Neural cell (in vitro differentiated cells): ENCODE measurements at regions not wholly inside any gene's neighbourhood (a gene's known extent, or its start where the extent isn't known, plus 50 kb on each side); places are given as distances from the start of the nearest gene placed in this dataset.

Experiments
- H2AFZ ChIP-seq: fragments of 200-600, 300-800 bp; sonication (generic), shearing (Covaris generic); 2 replicates; pipeline ENCODE4 v1.6.0; 2014; ENCODE audit warnings: low read depth, mild to moderate bottlenecking, antibody characterized with exemption, low read length, moderate library complexity
- H3F3A ChIP-seq: fragments of 200-600 bp; shearing (Covaris generic); 2 replicates; pipeline ENCODE4 v1.6.1; 2016; ENCODE audit warnings: mild to moderate bottlenecking, moderate library complexity, mixed read lengths, antibody characterized with exemption, low read length; ENCODE audit not compliant: insufficient read depth, poor library complexity, severe bottlenecking
- H3K27ac ChIP-seq: fragments of 200-600, 300-800 bp; sonication (generic), shearing (Covaris generic); 2 replicates; pipeline ENCODE4 v1.5.1; 2014; ENCODE audit warnings: mild to moderate bottlenecking, low read length, moderate library complexity
- H3K27me3 ChIP-seq: fragments of 300-800, 200-600 bp; sonication (generic), shearing (Covaris generic); 2 replicates; pipeline ENCODE4 v1.6.0; 2014; ENCODE audit warnings: mild to moderate bottlenecking, low read depth, low read length, moderate library complexity; ENCODE audit not compliant: insufficient read depth
- H3K36me3 ChIP-seq: fragments of 300-800, 200-600 bp; sonication (generic), shearing (Covaris generic); 2 replicates; pipeline ENCODE4 v1.5.1; 2014; ENCODE audit warnings: mild to moderate bottlenecking, antibody characterized with exemption, low read length, moderate library complexity; ENCODE audit not compliant: insufficient read depth
- H3K4me2 ChIP-seq: fragments of 300-800, 200-600 bp; sonication (generic), shearing (Covaris generic); 2 replicates; pipeline ENCODE4 v1.6.0; 2014; ENCODE audit warnings: mild to moderate bottlenecking, low read length
- H3K4me3 ChIP-seq: fragments of 300-800, 200-600 bp; sonication (generic), shearing (Covaris generic); 2 replicates; pipeline ENCODE4 v1.5.1; 2014; ENCODE audit warnings: mild to moderate bottlenecking, low read length, moderate library complexity
- H3K79me2 ChIP-seq: fragments of 200-600 bp; shearing (Covaris generic); replicated peaks from 2 replicates; pipeline ENCODE4 v1.6.0; 2014; ENCODE audit warnings: mild to moderate bottlenecking, low read length, moderate library complexity; ENCODE audit not compliant: insufficient read depth
- H3K9ac ChIP-seq: fragments of 300-800, 200-600 bp; sonication (generic), shearing (Covaris generic); 2 replicates; pipeline ENCODE4 v1.6.1; 2016; ENCODE audit warnings: mild to moderate bottlenecking, low read length, mixed read lengths
- H3K9me2 ChIP-seq: fragments of 200-600 bp; shearing (Covaris generic); 2 replicates; pipeline ENCODE4 v1.6.1; 2016; ENCODE audit warnings: mild to moderate bottlenecking, low read length, mixed read lengths; ENCODE audit not compliant: insufficient read depth
- H3K9me3 ChIP-seq: fragments of 200-600, 300-800 bp; sonication (generic), shearing (Covaris generic); 2 replicates; pipeline ENCODE4 v1.6.1; 2016; ENCODE audit warnings: mild to moderate bottlenecking, mixed run types, low read length, moderate library complexity, mixed read lengths
- H4K20me1 ChIP-seq: fragments of 200-600 bp; shearing (Covaris generic); 2 replicates; pipeline ENCODE4 v1.6.1; 2016; ENCODE audit warnings: mild to moderate bottlenecking, mixed run types; ENCODE audit not compliant: insufficient read depth
- CTCF ChIP-seq: fragments of 450-650 bp; IDR thresholded peaks from 2 replicates; pipeline ENCODE4 v1.5.1; 2014; ENCODE audit warnings: antibody characterized with exemption, mild to moderate bottlenecking, moderate library complexity; ENCODE audit not compliant: poor library complexity, severe bottlenecking
- EP300 ChIP-seq: fragments of 450-650 bp; conservative IDR thresholded peaks from 2 replicates; pipeline ENCODE4 v1.6.1; 2014; ENCODE audit warnings: antibody characterized with exemption, mild to moderate bottlenecking, moderate library complexity; ENCODE audit not compliant: poor library complexity, severe bottlenecking
- EZH2 ChIP-seq: fragments of 200-600, 300-800 bp; shearing (Covaris generic), sonication (generic); IDR thresholded peaks from 2 replicates; pipeline ENCODE4 v1.6.1; 2014; ENCODE audit warnings: antibody characterized with exemption, low read length, borderline replicate concordance, mild to moderate bottlenecking; ENCODE audit not compliant: insufficient read depth, poor library complexity, severe bottlenecking
- MXI1 ChIP-seq: fragments of 450-650 bp; conservative IDR thresholded peaks from 2 replicates; pipeline ENCODE4 v1.6.1; 2014; ENCODE audit warnings: antibody characterized with exemption, mild to moderate bottlenecking; ENCODE audit not compliant: poor library complexity, severe bottlenecking
- POLR2AphosphoS5 ChIP-seq: IDR thresholded peaks from 2 replicates; pipeline ENCODE4 v1.6.1; 2012
- RAD21 ChIP-seq: fragments of 450-650 bp; conservative IDR thresholded peaks from 2 replicates; pipeline ENCODE4 v1.6.1; 2014; ENCODE audit warnings: antibody characterized with exemption, mild to moderate bottlenecking, moderate library complexity
- REST ChIP-seq: IDR thresholded peaks from 2 replicates; pipeline ENCODE4 v1.6.1; 2012; ENCODE audit warnings: borderline replicate concordance
- SMC3 ChIP-seq: fragments of 450-650 bp; conservative IDR thresholded peaks from 2 replicates; pipeline ENCODE4 v1.6.1; 2014; ENCODE audit warnings: antibody characterized with exemption, mild to moderate bottlenecking, moderate library complexity; ENCODE audit not compliant: poor library complexity
- TAF1 ChIP-seq: IDR thresholded peaks from 2 replicates; pipeline ENCODE4 v1.6.1; 2012; ENCODE audit warnings: low read depth

- H3K9me3 ChIP-seq: no peaks in the 10 kb centered on the region
- H3K4me2 ChIP-seq: no peak overlapping the region
- no peak overlapping the region for H3K9ac ChIP-seq
- no peaks in the 10 kb centered on the region for H3K9me2 ChIP-seq
- no peak overlapping the region for H2AFZ ChIP-seq
- no peak overlapping the region for H3K27ac ChIP-seq
- no peaks in the 10 kb centered on the region for H3K79me2 ChIP-seq
- H4K20me1 ChIP-seq: no peaks in the 10 kb centered on the region
- no peaks in the 10 kb centered on the region for H3K36me3 ChIP-seq
- no peak overlapping the region for H3K4me3 ChIP-seq
- no peaks in the 10 kb centered on the region for H3K27me3 ChIP-seq
- TF ChIP-seq EP300 (no peak), REST (no peak), MXI1 (no peak), TAF1 (no peak), RAD21 (no peak), SMC3 (no peak), POLR2AphosphoS5 (no peak), CTCF (no peak), EZH2 (no peak)
- no peaks in the 10 kb centered on the region for H3F3A ChIP-seq
These were observed 446.1 kb upstream of the SULF2 start for GRCh38 chr20:48231253-48231930.

GRCh38 chr20:48230216-48230615 is 444.9 kb upstream of the SULF2 start:
- no peaks in the 10 kb centered on the region for H3K79me2 ChIP-seq
- H3K27me3 ChIP-seq: no peaks in the 10 kb centered on the region
- H3K9me2 ChIP-seq: no peaks in the 10 kb centered on the region
- TF ChIP-seq RAD21: no peak
- TF ChIP-seq EZH2: no peak
- TF ChIP-seq POLR2AphosphoS5: no peak
- no peak for TF ChIP-seq REST
- no peak for TF ChIP-seq CTCF
- TF ChIP-seq TAF1: no peak
- TF ChIP-seq EP300: no peak
- no peak for TF ChIP-seq SMC3
- no peak for TF ChIP-seq MXI1
- H3F3A ChIP-seq: no peaks in the 10 kb centered on the region
- H3K4me3 ChIP-seq: no peak overlapping the region
- no peak overlapping the region for H3K9ac ChIP-seq
- no peaks in the 10 kb centered on the region for H3K36me3 ChIP-seq
- no peaks in the 10 kb centered on the region for H3K9me3 ChIP-seq
- no peaks in the 10 kb centered on the region for H4K20me1 ChIP-seq
- no peak overlapping the region for H3K27ac ChIP-seq
- H2AFZ ChIP-seq: no peak overlapping the region
- H3K4me2 ChIP-seq: no peak overlapping the region
